ENCODE measurements at regions not wholly inside any gene's neighbourhood (a gene's known extent, or its start where the extent isn't known, plus 50 kb on each side); places are given as distances from the start of the nearest gene placed in this dataset.
"Not testable (repeated sequence)": the region's sequence is repeated elsewhere in the genome, so short reads cannot be mapped to it uniquely, and the experiment has no call there.

DNA sequence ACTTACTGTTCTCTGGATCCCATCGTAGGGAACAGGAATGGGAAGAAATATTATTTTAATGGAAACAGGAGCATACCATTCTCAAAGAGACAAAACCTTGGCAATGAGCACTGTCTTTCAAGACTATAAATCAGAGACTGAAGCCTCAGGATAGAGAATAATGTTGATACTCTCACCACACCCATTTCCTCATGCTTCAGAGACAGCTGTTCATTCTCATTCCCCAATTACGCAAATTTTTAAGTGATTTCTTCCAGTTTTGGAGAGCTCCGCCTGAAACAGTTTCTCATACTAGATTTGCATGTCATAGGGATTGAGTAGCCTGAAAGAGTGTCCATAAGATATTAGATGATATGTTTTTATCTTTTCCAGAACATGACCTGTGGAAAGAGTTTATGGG lies 290.5 kb upstream of the RASA1 start:
- DNase-seq (ENCODE audit: low spot score) = no peak

DNA sequence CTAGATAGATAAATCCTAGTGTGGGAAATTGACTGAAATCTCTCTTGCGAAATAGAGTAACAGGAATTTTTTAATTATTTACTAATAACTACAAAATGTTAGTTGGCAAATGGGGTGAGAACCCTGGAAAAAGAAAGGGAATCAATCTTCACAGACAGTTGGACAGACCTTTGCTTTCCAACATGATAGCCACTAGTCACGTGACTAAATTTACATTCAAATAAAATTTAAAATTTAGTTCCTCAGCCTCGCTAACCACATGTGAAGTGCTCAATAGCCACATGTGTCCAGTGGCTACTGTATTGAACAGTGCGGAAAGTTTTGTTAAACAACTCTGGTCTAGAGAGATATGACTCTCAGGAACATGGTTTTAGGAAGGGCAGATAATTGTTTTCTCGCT lies 289.9 kb upstream of the RASA1 start:
- DNase-seq (ENCODE audit: low spot score) = no peak

DNA sequence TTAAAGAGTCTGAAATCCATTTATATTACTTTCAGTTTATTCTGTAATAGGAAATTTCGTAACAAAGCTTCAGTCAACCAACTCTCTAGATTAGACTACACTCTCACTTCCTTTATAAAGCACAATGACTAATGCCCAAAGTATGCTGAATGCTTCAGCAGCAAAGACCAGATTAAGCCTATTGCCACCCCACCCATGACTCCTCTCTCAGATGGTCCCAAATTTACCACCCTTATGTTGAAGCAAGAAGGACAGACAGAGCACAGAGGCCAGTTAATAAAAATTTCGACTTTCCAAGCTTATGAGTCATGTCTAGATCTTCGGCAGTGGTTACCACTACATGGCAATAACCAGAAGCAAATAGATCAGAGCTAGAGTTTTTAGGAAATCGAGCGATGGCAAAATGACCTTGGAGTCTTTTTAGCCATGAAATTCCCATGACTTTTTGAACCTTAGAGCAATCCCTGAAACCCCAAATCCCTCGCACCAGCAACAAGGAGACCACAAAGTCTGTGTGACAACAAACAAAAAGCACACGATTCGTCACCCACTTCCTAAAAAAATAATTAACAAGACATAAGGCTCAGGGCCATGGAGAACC lies 287.8 kb upstream of the RASA1 start:
- DNase-seq (ENCODE audit: low spot score) = peak; percentile 10

DNA sequence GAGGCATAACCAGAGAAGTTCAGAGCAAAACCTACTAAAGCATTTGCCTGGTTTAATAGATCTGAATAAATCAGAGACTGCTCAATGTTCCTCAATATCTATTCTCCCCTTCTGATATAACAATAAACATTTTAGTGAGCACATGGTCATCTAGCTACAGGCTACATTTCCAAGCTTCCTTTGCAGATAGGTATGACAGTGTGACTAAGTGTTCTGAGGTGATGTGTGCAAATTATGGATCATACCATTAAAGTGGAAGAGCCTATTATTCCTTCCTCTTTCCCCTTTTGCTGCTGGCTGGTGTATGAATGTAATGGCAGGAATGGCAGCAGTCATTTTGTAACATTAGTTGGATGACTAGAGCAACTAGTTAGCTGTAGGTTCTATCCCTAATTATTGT lies 285.8 kb upstream of the RASA1 start:
- no peak for DNase-seq (ENCODE audit: low spot score)

DNA sequence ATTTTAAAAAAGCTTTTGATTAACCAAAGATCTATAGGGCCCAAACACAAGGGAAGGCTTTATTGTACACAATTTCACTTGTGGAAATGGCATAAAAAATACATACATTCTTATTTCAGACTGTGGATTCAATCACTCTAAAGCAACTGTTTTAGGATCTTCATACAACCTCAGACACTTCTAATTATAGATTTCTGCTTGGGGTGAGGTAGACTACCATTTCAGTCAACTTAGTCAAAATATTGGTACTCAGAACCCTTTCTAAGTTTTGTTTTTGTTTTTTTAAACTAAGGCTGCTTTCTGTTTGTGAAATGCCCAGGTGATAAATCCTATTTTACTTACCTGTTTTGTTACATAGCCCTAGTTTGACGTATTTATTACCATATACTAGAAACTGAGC lies 284.5 kb upstream of the RASA1 start:
- DNase-seq (ENCODE audit: low spot score) = no peak

DNA sequence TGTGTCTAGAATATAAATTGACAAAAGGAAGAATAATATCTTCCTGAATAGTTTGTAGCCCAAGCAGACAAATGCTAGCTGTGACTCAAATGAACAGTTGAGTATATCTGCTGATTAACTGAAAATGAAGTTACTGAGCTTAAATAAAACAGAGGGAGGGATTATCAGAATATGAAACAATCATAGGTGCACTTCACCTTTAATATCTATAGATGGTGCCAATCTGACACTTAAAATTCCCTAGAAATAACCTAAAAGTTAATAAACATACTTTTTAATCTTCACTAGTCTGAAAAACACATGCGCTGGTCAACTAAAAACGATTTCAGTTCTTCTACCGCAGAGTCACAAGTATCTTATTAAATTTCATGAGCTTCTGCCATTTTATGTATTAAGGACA lies 280.8 kb upstream of the RASA1 start:
- no peak for DNase-seq (ENCODE audit: low spot score)

DNA sequence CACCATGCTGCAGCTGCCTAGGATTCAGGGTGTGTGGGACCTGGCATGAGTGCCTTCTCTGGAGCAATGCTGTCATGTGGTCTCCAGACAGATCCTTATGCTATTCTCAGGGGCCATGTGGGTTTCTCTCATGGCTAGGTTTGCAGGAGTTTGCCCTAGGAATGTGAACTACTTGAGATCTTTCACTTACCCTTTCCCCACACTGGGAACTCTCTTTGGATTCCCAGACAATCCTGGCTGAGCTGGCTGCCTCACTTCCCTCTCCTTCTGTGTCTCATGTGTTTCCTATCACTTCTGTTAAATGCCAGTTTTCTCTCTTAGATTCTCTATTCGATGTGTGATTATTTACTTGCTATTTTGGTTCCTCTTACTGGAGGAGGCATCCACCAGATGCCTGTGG lies 270.2 kb upstream of the RASA1 start:
- DNase-seq (ENCODE audit: low spot score) = no peak

DNA sequence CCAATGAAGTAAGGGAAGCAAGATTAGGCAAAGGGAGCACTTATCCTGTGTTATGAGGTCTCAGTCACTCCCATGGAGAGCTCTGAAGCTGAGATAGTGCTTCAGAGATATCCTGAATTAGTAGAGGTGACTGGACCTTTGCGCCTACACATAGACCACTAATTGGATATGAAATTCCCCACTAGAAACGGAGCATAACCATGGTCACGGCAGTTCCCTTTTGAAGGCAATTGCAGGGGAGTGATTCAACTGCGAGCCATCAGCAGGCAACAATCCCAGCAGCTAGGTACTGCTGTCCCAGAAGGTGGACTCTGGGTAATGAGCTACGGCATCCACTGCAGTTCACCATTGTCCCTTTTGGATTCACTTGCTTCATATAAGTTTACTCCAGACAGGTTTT lies 267.7 kb upstream of the RASA1 start:
- DNase-seq (ENCODE audit: low spot score) = no peak

DNA sequence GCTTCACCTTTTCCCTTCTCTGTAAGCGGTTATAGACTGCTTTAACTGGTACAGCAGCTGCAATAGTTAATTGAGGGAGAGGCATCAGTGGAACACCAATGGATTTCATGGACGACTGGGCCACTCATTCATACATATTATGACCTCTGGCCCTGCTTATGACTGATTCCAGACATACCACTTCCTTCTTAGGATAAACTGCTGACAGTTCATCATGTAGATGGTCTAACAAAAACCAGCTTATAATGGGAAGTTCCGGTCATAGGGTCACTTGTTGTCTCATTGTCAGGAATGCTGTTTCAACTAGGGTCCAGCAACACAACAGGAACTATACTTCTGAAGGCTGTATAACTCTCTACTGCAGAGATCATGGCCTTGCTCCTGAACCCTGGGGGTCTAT lies 265.2 kb upstream of the RASA1 start:
- DNase-seq (ENCODE audit: low spot score) = no peak

DNA sequence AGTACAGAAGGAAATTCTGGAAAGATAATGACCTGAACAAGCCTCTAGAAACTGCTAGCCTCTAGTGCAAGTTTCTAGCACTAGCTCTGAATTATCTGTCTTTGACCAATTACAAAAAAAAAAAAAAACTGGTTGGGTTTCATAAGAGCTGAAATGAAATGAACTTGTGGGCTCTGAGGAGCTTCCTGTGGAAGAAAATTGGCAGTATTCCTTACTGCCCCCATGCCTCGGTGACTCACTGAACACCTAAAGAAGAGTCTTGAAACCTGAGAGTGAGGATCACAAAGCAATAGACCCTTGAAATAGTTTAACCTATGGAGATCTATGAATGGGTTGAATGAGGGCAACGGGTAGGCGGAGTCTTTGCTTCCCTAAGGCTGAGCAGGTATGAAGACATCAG lies 263.6 kb upstream of the RASA1 start:
- DNase-seq (ENCODE audit: low spot score) = no peak

DNA sequence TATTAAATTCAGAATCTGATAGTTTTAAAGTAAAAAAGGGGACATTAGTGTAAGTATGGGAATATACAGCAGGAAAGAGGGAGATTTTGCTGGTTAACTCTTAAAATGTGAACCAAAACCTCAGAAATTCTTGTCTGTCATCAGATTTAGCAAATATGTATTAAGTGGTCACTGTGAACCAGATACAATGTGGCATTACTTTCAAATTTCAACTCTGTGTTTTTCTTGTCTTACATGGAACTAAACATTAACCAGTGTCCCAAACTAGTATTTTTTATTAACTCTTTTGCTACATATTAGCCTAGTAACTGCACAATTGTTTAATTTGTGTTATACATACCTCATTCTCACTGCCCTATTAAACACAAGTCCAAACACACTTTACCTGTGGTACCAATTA lies 259.9 kb upstream of the RASA1 start:
- no peak for DNase-seq (ENCODE audit: low spot score)

DNA sequence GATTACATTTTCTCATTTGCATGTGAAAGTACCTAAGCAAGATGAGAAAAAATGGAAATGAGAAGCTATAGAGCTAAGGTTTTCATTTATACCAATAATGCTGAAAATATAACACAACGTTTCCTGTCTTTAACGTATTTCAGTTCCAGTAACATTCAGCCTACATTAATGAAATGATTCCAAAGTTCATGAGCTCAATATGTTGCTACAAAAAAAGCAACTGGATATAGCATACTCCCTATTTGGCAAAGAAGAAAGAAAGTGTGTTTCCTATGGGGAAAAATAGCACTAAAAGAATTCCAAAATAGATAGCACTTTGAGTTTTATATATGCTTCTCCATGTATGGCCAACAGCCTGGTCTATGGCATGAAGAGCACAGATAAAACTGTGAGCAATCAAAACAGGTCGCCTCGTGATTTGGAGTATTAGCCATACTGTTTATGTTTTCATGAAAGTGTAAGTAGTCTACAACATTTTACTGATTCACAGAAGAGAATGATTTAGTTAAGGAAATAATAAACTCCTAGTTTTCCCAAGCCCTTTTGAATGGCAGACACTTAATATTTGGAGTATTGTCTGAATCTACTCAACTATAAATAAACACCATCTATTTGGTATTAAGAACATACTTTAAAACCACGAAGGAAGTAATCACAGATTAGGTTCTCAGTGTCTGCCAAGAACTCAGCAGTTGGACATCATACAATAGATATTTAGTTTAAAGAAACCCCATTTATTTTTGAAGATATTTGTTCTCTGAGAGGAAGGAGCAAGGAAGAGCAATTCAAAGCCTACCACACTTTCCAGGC lies 258.7 kb upstream of the RASA1 start:
- DNase-seq (ENCODE audit: low spot score) = no peak

DNA sequence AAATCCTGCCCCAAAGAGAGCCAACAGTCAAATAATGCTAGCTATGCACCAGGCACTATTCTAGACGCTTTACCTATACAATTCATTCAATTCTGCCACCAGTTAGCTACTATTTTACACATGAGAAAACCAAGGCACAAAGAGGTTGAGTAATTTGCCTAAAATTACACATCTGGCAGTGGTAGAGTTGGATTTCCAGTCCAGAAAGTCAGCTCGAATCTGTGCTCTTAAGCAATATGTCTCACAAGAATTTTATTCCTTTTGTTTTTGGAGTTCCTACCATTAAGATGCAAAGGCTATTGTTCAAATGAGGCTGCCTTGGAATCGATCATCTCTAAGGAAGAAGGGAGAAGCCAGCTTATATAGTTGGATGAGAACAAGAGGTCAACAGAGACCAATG lies 256.9 kb upstream of the RASA1 start:
- no peak for DNase-seq (ENCODE audit: low spot score)

DNA sequence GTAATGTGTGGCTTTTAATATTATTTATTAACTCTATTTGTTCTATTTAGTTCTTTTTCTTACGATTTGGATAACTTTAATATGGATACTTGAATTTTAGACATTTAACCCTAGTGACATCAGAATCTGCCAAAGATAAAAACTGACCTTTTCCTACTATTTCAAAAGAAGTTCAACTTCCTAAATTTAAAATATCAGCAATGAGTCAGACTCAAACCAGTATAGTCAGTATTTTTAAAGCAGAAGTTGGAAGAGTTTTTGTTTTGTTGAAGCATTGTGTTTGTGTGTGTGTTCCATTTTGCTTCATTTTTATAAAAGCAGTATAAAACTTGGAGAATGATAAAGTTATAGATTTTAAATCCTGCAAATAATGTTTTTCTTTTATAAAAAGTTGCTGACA lies 251.8 kb upstream of the RASA1 start:
- DNase-seq (ENCODE audit: low spot score) = no peak

DNA sequence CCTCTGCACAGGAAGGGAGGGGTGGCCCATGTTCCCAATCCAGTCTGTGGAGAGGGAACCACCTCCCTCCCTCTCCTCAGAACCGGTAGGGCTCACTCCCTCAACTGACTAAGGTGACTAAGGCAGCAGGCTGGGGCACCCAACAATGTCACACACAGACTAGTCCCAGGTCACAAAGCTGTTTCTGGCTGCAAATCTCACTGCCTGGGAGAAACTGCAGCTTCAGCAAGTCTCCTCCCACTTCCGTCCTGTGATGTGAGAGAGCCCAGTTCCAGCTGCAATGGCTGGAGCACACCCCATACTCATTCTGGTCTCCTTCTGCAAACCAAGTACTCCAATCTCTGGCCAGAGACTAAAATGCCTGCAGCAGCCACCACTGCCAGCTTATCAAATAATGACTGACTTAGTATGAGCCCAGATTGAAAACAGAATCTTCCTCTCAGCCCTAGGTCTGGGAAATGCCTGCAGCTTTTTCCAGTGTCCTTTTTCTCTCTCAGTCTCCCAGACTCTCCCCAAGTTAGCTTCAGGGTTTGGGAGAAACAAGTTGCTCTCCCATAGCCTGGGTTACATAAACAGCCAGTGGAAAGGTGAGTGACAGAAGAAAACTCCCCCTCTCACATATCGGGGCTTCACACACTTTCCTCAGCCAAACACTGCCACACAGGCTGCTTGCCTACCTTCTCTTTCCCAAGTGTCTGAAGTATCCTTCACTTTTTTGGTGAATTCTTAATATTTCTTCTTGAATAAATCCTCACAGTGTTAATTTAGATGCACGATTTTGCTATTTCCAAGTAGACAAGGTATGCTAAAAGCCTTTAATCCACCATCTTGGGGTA lies 247.4 kb upstream of the RASA1 start:
- DNase-seq (ENCODE audit: low spot score) = peak; percentile 39

DNA sequence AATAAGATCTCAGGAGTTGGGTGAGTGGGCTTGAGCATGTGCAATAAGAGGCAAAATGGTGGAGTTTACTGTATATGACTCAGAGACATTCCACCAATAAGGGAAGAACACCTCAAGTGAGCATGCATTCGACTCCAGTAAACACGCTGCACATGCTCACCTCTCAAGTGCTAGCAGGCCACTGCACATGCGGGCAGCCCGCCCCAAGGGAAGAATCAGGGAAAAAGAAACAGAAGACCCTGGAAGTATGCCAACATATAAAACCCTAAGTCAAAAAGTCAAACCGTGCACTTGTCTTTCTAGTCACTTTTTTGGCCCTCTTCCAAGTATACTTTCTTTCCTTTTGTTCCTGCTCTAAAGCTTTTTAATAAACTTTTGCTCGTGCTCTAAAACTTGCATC lies 245.3 kb upstream of the RASA1 start:
- DNase-seq (ENCODE audit: low spot score) = no peak

DNA sequence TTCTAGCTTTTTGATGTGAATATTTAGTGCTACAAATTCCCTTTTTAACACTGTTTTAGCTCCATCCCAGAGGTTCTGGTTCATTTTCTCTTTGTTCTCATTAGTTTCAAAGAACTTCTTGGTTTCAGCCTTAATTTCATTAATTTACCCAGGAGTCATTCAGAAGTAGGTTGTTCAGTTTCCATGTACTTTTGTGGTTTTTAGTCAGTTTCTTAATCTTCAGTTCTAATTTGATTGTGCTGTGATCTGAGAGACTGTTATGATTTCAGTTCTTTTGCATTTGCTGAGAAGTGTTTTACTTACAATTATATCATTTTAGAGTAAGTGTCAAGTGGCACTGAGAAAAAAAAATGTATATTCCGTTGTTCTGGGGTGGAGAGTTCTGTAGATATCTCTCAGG lies 240.1 kb upstream of the RASA1 start:
- DNase-seq (ENCODE audit: low spot score) = no peak

DNA sequence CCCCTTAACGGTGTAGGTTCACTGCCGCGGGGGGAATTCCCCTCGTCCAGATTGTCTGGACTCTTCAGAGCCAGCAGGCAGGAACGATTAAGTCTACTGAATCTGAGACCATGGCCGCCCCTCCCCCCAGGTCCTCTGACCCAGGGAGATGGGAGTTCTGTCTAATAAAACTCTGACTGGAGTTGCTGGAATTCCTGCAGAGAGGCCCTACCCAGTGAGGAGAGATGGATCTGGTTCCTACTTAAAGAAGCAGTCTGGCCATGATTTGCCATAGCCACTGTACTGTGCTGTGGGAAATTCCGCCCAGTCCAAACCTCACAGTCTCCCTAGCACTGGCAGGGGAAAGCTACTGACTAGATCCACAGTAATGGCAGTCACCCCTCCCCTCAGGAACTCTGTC lies 237.7 kb upstream of the RASA1 start:
- DNase-seq (ENCODE audit: low spot score) = no peak

DNA sequence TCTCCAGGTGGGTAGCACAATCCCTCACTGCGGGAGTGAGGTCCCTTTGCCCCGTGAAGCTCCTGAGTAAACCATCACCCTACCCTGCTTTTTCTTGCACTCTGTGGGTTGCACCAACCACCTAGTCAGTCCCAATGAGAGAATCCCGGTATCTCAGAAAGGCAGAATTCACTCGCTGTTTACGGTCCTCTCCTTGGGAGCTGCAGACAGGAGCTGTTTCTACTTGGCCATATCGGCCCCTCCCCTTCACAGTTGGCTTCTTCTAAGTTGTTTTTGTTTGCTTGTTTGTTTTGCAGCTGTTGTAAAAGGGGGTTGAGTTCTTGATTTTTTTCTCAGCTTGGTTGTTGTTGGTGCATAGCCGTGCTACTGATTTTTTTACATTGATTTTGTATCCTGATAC lies 237.0 kb upstream of the RASA1 start:
- DNase-seq (ENCODE audit: low spot score) = no peak

DNA sequence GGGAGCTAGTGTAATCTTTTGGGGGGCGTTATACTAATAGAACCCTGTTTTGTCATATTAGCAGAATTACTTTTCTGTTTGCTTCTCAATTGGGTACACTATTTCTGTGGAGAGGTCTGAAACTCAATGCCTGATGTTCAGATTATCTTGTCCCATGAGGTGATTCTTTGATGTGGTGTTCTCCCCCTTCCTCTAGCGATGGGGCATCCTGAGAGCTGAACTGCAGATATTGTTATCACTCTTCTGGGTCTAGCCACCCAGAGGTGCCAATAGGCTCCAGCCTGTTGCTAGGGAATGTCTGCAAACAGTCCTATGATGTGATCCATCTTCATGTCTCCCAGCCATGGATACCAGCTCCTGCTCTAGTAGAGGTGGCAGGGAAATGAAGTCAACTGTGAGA lies 233.1 kb upstream of the RASA1 start:
- no peak for DNase-seq (ENCODE audit: low spot score)

DNA sequence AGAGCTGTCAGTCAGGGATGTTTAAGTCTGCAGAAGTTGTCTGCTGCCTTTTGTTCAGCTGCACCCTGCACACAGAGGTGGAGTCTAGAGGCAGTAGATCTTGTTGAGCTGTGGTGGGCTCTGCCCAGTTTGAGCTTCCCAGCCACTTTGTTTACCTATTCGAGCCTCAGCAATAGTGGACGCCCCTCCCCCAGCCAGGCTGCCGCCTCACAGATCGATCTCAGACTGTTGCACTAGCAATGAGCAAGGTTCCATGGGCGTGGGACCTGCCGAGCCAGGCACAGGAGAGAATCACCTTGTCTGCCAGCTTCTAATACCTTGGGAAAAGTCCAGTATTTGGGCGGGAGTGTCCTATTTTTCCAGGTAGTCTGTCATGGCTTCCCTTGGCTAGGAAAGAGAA lies 225.1 kb upstream of the RASA1 start:
- no peak for DNase-seq (ENCODE audit: low spot score)

DNA sequence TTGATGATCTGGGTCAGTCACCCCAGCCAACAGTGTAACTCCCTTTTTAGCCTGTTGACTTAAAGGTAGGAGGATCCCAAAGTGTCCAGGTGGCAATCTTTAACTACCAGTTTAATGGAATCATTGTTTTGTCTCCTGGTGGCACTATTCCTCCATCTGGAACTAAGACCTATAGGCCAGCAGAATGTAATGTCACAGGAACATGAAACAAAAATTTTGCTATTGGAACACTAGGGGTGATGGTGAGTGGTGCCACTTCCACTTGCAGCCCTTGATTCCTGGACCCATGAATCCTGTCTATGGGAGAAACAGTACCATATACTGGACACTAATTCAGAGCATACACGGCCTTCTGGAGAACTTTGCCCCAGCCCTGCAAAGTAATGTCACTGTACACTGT lies 219.5 kb upstream of the RASA1 start:
- no peak for DNase-seq (ENCODE audit: low spot score)

DNA sequence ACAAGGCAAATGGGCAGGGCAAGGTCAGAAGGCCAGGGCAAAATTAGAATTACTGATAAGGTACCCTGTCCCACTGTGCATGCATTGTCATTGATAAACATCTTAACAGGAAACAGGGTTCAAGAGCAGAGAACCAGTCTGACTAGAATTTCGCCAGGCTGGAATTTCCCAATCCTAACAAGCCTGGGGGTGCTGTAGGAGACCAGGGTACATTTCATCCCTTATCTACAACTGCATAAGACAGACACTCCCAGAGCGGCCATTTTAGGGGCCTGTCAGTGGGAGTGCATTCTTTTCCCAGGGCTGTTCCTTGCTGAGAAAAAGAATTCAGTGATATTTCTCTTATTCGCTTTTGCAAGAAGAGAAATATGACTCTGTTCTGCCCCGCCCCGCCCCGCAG lies 218.7 kb upstream of the RASA1 start:
- not testable (repeated sequence) for DNase-seq (ENCODE audit: low spot score)

All from AG08396 (cell line).